GM19372 (cell line): ENCODE measurements at regions not wholly inside any gene's neighbourhood (a gene's known extent, or its start where the extent isn't known, plus 50 kb on each side); places are given as distances from the start of the nearest gene placed in this dataset.

Experiments used
- ATAC-seq: cut with Tn5 transposase; IDR thresholded peaks from one replicate; pipeline ENCODE4 v1.9.1; 2021; ENCODE audit warnings: mild to moderate bottlenecking, low read depth, moderate library complexity; ENCODE audit not compliant: unreplicated experiment

GRCh38 chr18:8458546-8459215 lies 150.6 kb upstream of the RAB12 start:
- ATAC-seq = no peak

- ATAC-seq = no peak
Measured at GRCh38 chr18:8460748-8461147, 148.5 kb upstream of the RAB12 start.

GRCh38 chr18:8461544-8461943 lies 147.7 kb upstream of the RAB12 start:
- ATAC-seq = no peak

DNA sequence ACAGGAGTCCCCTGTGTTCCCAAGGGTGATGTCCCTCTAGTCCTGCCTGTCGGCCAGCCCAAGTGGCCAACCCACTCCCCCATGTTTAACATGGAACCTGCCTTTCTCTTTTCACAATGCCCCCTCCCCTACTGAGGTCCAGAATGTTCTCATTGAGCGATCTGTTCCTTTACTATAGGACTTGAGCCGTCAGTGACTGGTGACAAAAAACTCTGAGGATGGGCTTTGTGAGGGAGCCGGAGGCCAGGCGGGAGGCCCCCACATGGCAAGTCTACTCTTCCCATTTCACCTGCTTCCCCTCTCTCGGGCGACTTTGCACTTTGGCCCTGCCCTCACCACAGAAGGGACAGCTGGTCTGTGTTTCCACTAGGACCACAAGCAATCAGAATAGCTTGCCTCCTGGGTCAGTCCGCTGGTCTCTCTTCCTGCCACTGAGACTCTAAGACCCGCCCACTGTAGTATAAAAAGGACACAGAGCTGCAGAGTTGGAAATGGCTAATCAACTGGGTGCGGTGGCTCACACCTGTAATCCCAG lies 146.5 kb upstream of the RAB12 start:
- no peak for ATAC-seq

GRCh38 chr18:8463791-8464190 lies 145.4 kb upstream of the RAB12 start:
- ATAC-seq = no peak

GRCh38 chr18:8468191-8468590 lies 141.0 kb upstream of the RAB12 start:
- no peak for ATAC-seq

GRCh38 chr18:8468921-8469335 lies 140.3 kb upstream of the RAB12 start:
- no peak for ATAC-seq

DNA sequence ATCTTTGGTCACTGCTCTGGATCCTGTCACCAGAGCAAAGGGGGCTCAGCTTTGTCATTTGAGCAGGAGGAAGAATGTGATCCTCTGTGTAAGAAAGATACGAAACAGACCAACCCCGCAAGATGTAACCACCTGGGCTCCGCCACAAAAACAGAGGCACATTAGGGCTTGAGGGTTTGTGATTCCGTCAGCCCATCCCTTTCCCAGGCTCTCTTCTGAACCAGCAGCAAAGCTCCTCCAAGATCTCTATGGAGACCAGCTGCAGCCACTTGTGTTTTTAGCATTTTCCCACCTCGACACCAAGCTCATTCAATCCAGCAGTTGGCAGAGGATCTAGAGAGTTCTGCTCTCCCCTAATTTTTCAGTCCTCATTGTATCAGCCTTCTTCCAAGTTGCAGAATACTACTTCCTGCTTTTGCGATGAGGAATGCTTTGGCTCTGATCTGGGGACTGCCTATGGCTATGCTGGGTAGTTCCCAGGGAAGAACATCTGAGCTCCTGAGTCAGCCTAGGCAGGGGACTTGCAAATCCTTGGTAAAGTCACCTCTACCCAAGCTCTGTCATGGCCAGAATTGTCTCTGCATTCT lies 139.6 kb upstream of the RAB12 start:
- ATAC-seq = no peak

GRCh38 chr18:8471372-8471771 lies 137.9 kb upstream of the RAB12 start:
- ATAC-seq = no peak

- no peak for ATAC-seq
Measured at GRCh38 chr18:8474661-8475060, 134.6 kb upstream of the RAB12 start.

- ATAC-seq = no peak
Measured at GRCh38 chr18:8477615-8478014, 131.6 kb upstream of the RAB12 start.

DNA sequence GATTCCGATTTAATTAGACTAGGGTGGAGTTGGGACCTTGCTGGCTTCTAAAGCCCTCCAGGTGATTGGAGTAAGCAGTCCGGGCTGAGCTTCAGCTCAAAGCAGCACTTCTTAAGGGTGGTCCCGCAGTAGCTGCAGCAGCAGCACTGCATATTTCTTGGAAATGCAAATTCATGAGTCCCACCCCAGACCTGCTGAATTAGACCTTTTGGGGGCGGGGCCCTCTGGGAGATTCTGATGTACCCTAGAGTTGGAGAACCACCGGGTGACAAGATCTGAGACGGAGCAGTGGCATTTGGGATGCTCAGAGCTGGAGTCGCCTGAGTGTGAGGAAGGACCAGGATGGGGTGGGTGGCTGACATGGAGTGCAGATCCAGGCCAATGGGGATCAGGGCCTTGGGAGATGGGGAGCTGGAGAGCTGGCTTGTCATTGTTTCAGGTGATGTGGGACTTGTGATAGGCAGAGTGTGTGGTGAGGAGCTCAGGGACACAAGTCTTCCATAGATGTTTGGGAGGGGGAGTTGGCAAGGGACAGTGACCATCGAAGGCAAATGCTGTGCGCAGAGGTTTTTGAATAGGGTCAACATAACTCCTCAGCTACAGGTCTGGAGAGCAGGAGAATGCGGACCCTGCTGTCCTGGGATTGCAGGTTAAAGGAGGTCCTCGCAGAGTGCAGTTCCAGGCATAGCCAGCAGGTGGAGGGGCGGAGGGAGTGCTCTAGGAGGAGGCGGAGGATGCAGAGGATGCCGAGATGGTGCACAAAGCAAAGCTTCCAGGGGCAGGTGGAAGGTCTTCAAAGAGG lies 130.9 kb upstream of the RAB12 start:
- peak; percentile 79 for ATAC-seq

DNA sequence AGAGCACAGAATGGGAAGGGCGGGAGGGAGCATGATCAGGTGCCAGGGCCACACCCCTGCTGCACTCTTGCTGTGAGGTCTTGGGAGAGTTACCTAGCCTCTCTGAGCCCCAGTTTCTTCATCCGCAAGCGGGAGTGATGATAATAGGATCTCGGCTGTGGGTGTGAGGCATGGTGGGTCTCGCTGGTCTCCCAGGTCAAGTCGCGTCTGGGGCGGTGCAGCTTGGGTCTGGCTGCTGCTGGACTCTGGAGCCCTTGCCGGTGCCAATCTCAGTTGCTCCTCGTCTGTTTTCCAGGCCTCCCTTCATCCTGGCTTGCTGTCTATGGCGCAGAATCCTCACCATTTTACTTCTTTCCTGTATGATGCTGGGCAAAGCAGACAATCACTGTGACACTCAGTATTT lies 130.3 kb upstream of the RAB12 start:
- no peak for ATAC-seq

- no peak for ATAC-seq
Measured at GRCh38 chr18:8479789-8480188, 129.4 kb upstream of the RAB12 start.

DNA sequence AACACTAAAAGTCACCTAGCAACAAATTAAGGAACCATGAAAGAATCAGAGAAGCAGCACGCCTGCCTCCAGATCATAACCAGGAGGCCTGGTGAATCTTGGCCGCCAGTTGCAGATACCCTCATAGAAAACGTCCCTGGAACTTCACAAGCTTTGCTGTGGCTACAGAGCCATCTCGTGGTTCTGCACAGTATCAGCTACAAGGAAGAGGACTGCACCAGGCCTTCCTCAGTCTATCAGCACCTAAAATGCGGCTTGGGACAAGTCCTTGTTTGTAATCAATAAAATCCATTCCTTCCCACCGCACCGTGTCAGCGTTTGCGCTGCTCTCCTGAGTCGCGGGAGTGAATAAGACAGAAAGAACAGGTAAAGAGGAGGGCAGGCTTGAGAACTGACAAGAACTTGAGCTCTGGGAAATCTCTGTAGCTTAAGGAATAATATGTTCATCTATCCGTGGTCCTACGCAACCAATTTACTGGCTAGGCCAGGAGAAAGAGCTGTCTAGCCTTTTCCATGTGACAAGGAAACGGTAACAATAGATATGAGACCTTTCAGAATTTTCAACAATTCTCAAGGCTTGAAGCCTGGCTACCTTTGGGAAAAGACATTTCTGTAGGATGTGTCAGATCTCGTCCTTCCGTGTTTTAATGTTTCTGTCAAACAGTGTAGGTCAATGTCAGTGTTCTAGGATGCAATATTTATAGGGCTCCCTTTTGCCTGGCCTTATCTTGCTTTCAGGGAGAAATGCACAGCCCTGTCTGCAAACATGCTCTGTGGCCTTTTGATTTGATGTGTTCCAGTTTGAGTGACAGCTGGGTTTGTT lies 128.5 kb upstream of the RAB12 start:
- no peak for ATAC-seq

GRCh38 chr18:8484951-8485350 lies 124.3 kb upstream of the RAB12 start:
- ATAC-seq = no peak

GRCh38 chr18:8489761-8490160 lies 119.5 kb upstream of the RAB12 start:
- no peak for ATAC-seq

- no peak for ATAC-seq
Measured at GRCh38 chr18:8491516-8491915, 117.7 kb upstream of the RAB12 start.

- ATAC-seq = no peak
Measured at GRCh38 chr18:8493141-8493540, 116.1 kb upstream of the RAB12 start.

- ATAC-seq = no peak
Measured at GRCh38 chr18:8496186-8496585, 113.1 kb upstream of the RAB12 start.

DNA sequence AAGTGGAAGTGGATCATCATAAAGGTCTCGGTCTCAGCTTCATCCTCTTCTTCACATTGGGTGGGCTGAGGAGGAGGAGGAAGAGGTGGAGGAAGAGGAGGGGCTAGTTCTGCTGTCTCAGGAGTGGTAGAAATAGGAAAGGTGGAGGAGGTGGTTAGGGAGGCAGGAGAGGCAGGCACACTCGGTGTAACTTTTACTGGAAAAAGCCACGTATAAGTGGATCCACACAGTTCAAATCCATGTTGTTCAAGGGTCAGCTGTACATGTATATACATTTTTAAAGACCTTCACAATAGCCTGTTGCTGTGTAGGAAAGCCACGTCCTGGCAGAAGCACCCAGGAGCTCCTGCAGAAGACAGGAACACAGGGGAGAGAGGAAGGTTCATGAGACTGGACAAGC lies 110.3 kb upstream of the RAB12 start:
- ATAC-seq = no peak
